ENCODE measurements at regions not wholly inside any gene's neighbourhood (a gene's known extent, or its start where the extent isn't known, plus 50 kb on each side); places are given as distances from the start of the nearest gene placed in this dataset.
"Not testable (repeated sequence)": the region's sequence is repeated elsewhere in the genome, so short reads cannot be mapped to it uniquely, and the experiment has no call there.

DNA sequence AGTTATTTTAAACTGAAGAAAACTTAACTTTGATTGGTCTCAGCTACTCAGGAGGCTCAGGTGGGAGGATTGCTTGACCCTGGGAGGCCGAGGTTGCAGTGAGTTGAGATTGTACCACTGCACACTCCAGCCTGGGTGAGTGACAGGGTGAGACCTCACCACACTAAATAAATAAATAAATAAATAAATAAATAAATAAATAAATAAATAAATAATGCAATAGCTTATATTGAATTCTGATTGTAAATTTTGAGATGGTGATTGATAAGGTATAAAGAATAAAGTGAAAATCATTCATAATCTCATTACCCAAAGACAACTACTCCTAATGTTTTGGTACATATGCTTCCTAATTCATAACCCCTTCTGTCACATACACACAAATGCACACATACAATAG, 58.1 kb downstream of the TUBA3C start:
- DNase-seq: no peak

DNA sequence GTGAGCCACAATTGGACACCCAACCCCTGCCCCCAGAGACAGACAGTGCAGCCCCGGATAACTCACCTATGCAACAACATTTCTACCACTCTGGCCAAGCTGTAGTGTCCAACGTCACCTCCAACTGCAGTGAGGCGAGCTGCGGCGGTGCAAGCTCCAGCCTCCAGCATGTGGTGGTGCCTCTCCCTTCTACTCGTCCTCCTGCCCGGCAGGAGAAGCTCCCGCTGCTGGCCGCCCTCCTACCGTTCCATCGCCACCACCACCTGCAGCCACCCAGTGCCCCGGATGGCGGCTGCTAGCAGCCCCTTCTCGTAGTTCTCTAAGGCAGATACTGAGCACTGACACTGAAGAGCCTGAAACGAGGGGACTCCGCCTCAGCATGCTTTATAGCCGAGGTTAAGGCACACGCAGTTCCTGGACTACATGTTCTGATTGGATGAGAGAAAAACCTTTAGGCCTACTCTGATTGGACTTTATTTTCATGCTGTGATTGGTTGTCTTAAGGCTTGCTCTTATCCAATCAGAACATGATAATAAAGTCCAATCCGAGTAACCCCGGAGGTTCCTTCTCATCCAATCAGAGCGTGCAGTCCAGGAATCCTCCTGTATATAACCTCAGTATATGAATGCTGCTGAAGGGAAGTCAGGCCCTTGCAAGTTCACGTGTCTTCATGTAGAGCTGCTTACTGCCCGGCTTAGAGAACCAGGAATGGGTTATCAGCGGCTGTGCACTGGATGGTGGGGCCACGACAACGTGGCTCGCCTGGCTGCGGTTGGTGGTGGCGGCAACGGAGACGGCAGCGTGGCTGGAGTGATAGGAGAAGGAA, 63.5 kb downstream of the TUBA3C start:
- no peak for DNase-seq

DNA sequence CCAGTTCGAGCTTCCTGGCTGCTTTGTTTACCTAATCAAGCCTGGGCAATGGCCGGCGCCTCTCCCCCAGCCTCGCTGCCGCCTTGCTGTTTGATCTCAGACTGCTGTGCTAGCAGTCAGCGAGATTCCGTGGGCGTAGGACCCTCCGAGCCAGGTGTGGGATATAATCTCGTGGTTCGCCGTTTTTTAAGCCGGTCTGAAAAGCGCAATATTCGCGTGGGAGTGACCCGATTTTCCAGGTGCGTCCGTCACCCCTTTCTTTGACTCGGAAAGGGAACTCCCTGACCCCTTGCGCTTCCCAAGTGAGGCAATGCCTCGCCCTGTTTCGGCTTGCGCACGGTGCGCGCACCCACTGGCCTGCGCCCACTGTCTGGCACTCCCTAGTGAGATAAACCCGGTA, 72.4 kb downstream of the TUBA3C start:
- DNase-seq: not testable (repeated sequence)

DNA sequence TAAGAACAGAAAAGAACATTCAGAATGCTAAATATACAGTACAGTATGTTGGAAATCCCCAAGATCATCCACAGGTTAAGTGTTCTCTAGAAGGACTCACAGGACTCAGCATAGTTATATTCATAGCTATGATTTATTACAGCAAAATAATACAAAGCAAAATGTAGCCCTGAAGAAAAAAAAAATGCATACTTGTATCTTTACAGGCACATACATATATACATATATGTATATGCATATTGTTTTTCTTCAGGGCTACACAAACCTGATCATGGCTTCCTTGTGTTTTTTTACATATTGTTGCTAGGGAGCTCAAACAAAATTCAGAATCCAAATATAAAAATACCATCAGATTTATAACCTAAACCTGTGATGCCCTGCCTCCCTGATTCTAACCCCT, 78.5 kb downstream of the TUBA3C start:
- no peak for DNase-seq

DNA sequence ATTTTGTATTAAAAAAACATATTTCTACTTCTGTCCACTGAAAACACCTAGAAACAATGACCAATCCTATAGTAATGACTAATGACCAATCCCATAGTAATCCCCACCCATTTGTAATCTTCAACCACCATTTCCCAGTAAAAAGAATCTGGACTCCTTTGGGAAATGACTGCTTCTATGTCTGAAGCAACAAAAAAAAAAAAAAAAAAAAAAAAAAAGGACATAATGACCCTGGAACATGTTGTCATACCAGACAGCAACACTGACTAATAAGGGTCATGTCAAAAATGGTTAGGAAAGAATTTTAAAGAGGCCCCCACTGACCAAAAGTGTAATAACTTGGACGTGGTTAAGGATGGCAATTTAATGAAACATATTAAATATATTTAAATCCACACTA, 88.3 kb downstream of the TUBA3C start:
- no peak for DNase-seq

DNA sequence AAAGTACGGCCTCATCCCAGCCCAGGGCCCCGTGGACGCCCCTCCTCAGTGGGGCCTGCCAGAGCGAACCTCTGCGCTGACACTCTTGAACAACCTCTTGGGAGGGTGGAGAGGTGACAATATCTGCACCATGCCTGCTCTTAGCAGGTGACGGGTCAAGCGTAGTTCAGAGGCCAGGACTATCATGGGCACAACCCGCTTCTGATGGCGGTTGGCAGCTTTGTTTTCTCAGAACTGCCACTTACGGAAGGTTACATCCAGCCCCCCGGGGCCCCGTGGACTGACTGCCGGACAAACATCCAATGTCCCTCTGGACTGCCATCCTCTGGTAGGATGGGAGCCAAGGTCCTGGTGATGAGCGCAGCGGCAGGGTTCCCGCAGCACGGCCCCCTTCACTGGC, 91.1 kb downstream of the TUBA3C start:
- DNase-seq: no peak

DNA sequence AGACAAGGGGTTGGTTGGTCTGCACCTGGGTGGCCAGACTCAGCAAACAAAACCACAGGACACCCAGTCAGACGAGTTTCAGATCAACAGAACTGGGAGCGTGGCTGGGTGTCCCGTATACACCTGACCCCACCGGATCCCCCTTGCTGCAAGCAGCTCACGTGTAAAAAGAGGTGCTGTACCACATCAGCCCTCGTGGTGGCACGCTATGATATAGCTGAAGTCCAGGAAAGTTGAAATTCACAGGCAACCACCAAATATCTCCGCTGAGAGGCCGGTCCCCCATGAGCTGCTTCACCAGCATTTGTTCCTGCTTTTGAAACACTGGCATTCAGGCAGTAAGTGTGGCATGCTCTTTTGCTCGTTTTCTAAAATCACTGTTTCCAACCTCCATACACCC, 92.3 kb downstream of the TUBA3C start:
- DNase-seq: no peak

DNA sequence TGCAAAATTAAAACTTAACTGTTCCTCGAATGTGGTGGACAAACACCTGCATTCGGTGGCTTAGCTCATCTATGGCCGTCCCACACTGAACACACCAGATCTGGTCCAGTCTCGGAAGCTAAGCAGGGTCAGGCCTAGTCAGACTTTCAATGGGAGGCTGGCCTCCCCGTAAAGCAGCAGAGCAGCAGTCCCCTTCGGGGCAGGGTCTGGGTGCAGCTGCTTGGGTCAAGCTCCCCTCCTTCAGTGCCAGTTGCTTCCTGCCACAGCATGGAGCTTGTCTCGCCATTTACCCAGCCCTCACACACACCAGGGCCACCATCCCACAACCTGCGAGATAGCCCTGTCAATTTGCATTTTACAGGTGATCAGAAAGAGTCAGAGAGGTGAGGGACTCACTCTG, 93.2 kb downstream of the TUBA3C start:
- DNase-seq: no peak

DNA sequence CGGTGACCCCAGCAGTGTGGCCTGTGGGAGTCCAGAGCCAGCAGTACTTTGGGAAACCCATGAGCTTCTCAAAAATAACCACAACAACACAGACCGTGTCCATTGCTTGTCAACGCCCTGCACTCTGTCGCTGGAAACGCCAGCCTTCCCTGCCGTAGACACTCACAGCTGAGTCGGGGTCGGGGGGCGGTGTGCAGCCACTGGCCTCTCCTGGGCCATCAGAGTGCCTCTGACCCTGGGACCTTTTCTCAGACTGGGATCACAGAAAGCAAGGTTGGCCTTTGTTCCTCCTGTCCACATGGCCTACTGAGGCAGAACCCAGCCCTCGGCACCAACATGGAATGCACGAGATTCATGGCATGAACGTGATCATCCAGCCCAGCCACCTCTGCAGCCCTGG, 95.7 kb downstream of the TUBA3C start:
- no peak for DNase-seq

DNA sequence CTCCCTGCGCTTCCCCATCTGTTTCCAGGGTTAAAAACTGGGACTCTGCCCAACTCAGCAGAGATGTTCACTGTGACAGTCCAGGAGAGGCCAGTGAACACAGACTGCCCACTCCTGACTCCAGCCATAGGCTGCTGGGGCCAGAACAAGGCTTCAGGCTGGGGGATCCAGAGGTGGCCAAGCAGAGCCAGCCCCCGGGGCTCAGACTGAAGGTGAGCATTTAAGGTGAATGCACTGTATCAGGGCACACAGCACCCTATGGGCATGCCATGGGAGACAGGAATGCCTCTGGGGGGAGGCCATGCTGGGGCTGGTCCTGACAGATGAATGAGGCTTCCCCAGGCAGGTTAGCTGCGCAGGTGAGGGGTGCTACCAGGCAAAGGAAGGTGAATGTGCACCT, 96.4 kb downstream of the TUBA3C start:
- no peak for DNase-seq

DNA sequence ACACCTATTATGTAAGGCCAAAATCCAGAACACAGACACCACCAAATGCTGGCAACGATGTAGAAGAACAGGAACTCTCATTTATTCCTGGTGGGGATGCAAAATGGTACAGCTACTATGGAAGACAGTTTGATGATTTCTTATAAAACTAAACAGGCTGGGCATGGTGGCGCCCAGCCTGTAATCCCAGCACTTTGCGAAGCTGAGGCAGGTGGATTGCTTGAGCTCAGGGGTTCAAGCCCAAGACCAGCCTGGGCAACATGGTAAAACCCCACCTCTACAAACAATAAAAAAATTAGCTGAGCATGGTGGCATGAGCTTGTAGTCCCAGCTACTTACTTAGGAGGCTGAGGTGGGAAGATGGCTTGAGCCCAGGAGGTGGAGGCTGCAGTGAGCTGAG, 98.3 kb downstream of the TUBA3C start:
- DNase-seq: no peak

DNA sequence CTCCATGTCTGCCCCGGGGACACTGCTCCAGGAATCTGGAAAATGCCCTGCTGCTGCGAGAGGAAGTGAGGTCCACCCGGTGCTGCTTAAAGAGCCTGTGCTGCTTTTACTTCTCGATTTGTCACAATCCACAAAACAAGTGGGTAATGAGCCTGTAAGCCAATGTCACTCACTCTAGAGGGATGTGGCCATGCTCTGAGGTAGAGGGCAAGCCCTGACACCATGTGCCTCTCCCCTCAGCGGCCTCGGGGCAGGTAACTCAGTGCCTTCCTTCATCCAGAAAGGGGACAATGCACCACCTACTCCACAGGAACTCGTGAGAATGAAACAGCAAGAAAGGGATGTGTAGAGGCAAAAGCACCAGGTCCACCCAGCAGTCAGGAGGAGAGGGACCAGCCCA, 106.2 kb downstream of the TUBA3C start:
- DNase-seq: no peak

DNA sequence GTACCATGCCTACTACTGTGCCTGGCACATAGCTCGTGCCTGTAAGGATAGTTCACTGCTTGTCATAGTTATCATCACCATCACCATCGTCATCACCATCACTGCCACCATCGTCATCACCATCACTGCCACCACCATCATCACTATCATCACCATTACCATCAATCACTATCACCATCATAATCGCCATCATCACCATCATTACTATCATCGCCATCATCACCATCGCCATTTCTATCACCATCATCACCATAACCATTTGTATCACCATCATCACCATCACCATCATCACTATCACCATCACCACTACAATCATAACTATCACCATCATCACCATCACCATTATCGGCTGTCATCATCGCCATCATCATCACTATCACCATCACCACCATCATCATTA, 107.1 kb downstream of the TUBA3C start:
- no peak for DNase-seq

DNA sequence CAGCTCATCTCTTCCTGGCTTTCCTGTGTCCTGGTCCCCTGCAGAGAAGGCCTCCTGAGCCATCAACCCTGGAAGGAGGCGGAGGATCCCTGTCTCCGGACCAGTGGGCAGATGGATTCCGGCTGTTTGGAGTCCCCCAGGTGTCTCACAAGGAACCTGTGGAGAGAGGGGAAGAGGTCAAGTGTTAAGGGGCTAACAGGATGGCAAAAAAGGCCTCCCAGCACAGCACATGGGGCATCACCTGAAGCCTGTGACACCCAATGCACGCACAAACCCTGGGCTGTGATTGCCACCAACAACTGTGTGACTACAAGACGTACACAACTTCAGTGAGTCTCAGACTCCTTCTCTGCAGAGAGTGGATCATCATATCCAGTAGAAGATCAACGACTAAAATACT, 107.5 kb downstream of the TUBA3C start:
- DNase-seq: not testable (repeated sequence)

DNA sequence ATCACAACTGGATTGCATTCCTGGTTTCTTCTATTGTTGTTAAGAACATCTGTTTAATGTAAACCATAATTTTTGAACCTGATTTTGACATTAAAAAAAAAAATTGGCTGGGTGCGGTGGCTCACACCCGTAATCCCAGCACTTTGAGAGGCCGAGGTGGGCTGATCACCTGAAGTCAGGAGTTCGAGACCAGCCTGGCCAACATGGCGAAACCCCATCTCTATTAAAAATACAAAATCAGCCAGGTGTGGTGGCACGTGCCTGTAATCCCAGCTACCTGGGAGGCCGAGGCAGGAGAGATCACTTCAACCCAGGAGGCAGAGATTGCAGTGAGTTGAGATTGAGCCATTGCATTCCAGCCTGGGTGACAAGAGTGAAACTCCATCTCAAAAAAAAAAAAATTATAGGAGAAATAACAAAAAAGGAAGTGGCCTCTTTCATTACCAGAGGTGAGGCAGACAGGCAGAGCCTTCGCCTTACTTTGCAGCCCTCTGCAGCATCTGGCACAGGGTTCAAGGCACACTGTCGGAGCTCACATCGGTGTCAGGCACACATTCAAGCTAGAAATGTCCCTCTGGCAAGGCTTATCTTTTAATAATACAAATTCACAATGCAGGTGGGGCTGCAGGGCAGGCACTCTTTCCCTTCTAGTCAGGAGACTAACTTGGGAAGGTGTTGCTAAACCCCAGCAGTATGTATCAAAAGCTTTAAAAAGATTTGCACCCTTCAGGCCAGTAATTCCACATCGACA, 108.5 kb downstream of the TUBA3C start:
- DNase-seq: not testable (repeated sequence)

DNA sequence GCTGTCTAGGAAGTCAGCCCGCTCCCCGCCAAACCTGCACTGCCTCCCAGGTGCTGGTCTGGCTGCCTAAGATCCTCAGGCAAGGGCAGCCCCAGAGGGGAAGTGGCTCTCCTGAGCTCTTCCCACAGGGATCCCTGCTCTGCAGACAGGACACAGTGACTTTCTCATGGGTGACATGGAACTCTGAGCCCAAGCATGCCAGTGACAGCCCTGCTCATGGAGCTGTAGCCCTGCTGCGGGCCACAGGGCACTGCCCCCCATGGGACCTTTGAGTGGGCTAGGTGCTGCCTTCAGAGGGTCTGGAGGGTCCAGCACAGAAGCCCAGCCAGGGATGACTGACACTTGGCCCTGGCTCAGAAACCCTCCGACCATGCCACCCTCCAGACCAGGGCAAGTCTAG, 109.1 kb downstream of the TUBA3C start:
- no peak for DNase-seq

DNA sequence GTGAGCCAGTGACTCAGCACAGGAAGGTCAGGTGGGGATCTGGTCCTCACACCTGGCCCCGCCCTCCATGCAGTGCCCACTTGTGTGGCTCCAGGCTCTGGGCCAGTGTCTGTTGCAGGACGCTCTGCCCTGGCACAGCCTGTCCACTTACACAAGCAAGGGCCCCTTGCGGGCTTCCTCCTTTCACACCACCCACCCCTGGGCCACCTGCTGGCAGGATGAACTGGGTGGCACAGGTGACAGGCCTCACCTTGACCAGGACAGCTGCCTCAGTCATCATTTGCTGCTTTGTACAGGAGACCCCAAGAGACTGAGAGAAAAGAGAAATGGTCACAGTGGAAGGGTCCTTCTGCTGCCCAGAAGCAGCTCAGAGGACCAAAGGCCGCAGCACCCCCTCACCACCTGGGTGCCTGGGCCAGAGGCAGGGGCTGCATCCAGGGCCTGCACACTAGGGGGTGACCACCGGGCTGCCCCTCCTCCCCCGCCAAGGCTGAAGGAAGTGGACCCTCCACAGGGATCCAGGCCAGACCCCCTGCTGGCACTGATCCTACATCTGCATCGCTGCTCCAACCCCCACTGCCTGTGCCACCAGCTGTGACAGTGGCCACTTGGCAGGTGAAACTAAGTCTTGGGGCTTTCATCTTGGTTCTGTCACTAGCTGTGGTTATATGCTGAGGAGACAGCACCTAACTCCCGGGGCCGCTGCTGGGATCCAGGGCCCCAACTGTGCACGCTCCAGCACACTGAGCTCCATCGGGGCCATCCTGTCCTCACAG, 110.3 kb downstream of the TUBA3C start:
- no peak for DNase-seq

DNA sequence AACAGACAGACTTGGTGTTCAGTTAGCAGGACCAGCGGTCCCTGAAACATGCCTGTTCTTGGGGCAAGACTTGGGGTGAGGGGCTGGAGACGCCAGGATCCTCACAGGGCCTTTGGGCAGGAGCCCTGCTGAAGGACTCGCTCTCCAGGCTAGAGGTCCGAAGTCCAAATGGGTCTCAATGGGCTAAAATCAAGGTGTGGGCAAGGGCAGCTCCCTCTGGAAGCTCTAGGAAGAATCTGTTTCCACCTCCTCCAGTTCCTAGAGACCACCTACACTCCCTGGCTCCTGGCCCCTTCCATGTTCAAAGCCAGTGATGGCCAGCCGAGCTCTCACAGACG, 111.3 kb downstream of the TUBA3C start:
- no peak for DNase-seq

DNA sequence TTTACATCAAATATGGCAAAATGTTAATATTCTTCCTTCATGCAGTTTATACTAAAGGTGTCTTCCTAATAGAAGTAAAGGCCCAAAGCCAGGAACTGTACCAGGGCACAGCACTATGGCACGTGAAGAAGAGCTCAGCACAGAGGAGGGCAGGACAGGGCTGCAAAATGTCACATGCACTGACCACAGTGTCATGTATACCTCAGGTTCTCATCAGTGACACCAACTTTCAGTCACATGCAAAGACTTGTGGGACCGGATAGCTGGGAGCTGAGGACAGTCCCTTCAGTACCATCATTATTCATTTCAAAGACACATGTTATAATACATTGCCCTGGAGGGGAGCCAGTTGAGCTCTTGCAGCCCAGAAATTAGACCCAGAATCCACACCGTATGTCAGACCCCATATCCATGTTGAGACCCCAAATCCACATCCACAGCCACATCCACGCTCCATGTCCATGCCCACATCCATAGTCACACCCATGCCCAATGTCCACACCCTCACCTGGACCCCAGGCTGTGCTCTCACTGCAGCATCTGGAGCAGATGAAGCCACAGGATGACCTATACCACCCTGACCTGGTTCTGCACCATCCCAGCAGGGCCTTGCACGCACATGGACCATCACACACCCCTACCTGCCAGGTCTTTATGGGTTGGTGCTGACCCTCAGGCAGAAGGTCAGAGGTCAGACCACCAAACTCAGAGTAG, 111.8 kb downstream of the TUBA3C start:
- no peak for DNase-seq

DNA sequence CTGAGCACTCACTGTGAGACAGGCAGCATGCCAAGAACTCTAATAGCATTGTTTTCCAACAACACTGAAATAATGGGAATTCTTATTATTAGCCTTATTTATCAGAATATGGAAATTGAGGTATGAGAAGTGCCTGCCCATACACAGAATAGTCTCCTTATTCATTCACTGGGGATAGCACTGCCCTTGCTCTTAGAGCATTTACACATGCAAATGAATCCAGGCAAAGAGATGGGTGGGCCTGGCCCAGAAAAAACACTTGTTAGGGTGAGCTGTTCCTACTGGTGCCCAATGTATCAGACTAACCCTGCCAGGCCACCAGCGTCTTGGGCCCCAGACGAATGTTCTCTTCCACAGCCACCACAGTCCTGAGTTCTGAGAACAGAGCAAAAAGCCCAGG, 112.9 kb downstream of the TUBA3C start:
- DNase-seq: no peak

DNA sequence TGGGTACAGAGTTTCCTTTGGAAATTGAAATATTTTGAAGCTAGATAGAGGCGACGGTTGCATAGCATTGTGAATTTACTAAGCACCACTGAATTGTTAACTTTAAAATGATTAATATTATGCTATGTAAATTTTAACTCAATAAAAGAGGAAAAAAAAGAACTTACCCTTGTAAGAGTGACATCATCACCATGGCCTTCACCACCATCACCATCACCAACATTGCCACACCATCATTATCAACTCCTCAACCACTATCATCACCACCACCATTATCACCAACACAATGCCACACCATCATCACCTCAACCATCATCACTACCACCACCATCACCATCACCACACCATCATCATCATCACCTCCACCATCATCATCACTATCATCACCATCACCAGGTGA, 113.9 kb downstream of the TUBA3C start:
- no peak for DNase-seq

DNA sequence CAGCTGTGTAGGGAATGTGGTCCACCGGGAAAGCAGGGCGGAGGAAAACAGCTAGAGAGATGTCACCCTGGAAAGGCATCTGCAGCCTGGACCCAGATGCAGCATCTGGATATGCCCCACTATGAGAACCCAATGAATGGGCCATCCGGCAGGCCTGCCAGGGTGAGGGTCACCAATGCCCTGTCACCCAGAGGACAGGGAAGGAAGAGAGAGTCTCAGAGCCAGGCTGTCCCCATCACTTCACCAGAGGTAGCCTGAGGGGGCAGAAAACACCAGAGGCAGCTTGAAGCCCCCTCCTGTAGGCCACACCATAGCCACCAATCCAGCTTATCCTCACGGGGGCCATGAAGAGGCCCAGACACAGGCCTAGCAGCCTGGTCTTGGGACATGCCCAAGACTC, 118.8 kb downstream of the TUBA3C start:
- DNase-seq: no peak

DNA sequence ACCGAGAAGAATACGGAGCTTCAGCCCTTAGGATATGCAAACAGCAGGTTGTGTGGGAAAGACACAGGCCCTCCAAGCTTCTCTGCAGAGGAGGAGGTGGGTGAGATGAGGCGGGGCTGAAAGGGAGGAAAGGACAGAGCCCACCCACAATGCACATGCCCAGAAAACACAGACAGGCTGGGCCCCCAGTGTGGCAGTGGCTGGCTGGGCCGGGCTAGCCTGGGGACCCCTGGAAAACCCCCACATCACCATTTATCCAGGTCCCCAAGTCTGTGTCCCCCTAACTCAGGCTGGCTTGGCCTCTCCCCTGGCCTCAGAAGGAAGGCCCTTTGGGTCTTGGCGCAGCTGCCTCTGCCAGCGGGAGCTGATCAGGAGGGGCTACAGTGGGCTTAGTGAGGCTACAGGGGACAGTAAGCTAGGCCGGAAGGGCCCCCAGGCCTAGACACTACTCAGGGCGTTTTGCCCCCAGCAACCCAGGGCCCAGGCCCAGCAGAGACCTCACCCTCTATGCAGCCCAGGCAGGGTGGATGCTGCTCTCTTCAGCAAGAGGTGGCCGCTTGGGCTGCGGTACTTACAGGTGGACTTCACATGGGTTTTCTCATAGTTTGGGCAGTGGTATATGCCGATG, 119.5 kb downstream of the TUBA3C start:
- DNase-seq: no peak
